Activated naive CD4-positive, alpha-beta T cell treated with anti-CD3 and anti-CD28 coated beads, Interleukin-2, amount 10 ng/mL, durations not matched to agents 7 days and 5 days (primary cell): ENCODE measurements at regions not wholly inside any gene's neighbourhood (a gene's known extent, or its start where the extent isn't known, plus 50 kb on each side); places are given as distances from the start of the nearest gene placed in this dataset.

Experiments
- CTCF ChIA-PET: fragments of 350-600 bp; sonication (Branson Sonifier 250); formaldehyde crosslinking; loops from one replicate; lab custom pipeline; 2021; ENCODE audit warnings: antibody characterized with exemption; lab: Charles Lee
- DNase-seq: peaks from one replicate; pipeline ENCODE4 v3.0.0-alpha.2; 2020
- H3K27ac Mint-ChIP-seq: one replicate; pipeline ENCODE4 v1.8.0; 2021; ENCODE audit warnings: mild to moderate bottlenecking, moderate library complexity, mixed read lengths
- H3K27me3 Mint-ChIP-seq: one replicate; pipeline ENCODE4 v1.8.0; 2021; ENCODE audit warnings: mild to moderate bottlenecking, mixed read lengths
- H3K36me3 Mint-ChIP-seq: one replicate; pipeline ENCODE4 v1.8.0; 2021; ENCODE audit warnings: mixed read lengths
- H3K4me1 Mint-ChIP-seq: one replicate; pipeline ENCODE4 v1.8.0; 2021; ENCODE audit warnings: mixed read lengths
- H3K4me3 Mint-ChIP-seq: one replicate; pipeline ENCODE4 v1.8.0; 2021; ENCODE audit warnings: mild to moderate bottlenecking, moderate library complexity, mixed read lengths
- H3K9me3 Mint-ChIP-seq: one replicate; pipeline ENCODE4 v1.8.0; 2021; ENCODE audit warnings: mixed read lengths

DNA sequence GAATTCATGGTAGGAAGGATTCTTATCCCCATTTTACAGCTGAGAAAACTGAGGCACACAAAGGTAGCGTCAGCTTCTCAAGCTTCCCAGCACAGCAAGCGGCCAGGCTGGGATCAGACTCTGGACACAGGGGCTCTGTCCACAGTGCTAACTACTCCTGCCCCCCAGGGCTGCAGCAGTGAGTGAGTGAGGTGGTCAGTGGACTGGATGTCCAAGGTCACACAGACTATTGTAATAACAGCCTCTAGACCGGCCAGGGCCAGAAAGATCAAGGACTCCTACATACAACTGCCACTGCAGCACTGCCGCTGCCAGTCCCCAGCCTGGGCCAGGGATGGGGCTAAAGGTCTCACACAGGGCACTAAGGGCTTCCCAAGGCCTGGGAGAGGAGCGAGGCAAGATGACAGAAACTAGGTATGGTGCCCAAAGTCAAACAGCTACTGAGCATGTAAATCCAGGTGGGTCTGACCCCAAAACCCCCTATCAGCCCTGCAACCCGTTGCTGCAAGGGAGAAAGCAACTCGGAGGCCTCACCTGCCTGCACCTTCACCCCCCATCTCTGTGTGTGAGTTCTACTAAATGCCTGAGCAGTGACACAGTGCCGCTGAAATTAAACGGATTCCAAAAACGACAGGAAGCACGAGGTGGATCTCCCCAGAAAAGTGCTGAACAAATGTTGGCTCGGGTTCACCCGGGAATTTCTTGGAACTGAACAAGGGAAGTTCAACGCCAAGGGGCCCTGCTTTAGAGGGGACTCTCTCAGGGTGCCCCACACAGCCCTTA lies 161.8 kb upstream of the GRK3 start:
- no peak for DNase-seq
- CTCF ChIA-PET: interaction anchor here (0.6 to 1.4 kb wide), 2 partner anchors 45 to 673 kb away, joined by 3 read pairs; no protein-coding TSS in a partner anchor
- Mint-ChIP-seq H3K27ac (no peak overlapping the region), H3K9me3 (no peaks in the 10 kb centered on the region), H3K4me1 (peaks cover 58% of the 10 kb centered on the region), H3K36me3 (no peaks in the 10 kb centered on the region), H3K4me3 (peak overlapping the region; percentile 86), H3K27me3 (no peaks in the 10 kb centered on the region)

GRCh38 chr22:25403284-25403810 lies 161.1 kb upstream of the GRK3 start:
- H3K4me1 Mint-ChIP-seq: peaks cover 51% of the 10 kb centered on the region
- CTCF ChIA-PET: interaction anchor here (0.8 to 1.2 kb wide), 2 partner anchors 45 to 70 kb away, joined by 3 to 4 read pairs; no protein-coding TSS in a partner anchor
- no peaks in the 10 kb centered on the region for H3K9me3 Mint-ChIP-seq
- DNase-seq: no peak
- no peaks in the 10 kb centered on the region for H3K27me3 Mint-ChIP-seq
- peak overlapping the region; percentile 80 for H3K27ac Mint-ChIP-seq
- no peaks in the 10 kb centered on the region for H3K36me3 Mint-ChIP-seq
- peak overlapping the region; percentile 86 for H3K4me3 Mint-ChIP-seq

DNA sequence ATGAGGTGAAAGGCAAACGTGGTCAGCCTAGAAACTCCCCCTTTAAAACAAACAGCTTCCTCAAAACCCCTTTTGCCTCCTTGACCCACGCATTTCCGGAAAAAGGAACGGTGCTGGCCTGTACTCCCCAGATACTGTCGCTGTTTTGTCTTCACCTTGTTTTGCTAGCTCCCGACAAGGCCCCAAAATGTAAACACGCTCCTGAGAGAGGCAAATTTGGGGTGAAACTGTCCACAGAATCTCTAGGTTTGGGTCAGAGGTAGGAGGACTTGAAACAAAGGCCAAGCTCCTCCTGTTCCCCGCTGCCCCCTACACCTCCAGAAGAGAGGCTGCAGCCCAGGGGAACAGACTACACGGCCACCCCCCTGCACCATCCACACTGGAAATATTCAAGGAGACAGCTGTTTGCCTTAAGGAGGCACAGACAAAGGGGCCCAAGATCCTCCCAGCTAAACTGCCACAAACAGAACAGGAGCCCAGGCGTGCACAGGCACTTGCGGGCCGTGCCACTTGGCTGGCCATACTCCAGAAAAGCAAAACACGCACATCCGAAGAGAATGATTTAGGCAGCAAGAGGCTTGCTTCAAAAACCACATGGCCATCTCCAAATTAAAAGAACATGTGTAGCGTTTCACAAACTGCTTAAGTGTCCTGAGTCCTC lies 160.5 kb upstream of the GRK3 start:
- H3K4me3 Mint-ChIP-seq: peak overlapping the region; percentile 86
- peak overlapping the region; percentile 80 for H3K27ac Mint-ChIP-seq
- H3K27me3 Mint-ChIP-seq: no peaks in the 10 kb centered on the region
- DNase-seq: peak; percentile 24
- no peaks in the 10 kb centered on the region for H3K9me3 Mint-ChIP-seq
- H3K36me3 Mint-ChIP-seq: no peaks in the 10 kb centered on the region
- CTCF ChIA-PET: interaction anchor here (0.8 to 1.2 kb wide), 2 partner anchors 44 to 70 kb away, joined by 3 to 4 read pairs; no protein-coding TSS in a partner anchor
- H3K4me1 Mint-ChIP-seq: peaks cover 45% of the 10 kb centered on the region

DNA sequence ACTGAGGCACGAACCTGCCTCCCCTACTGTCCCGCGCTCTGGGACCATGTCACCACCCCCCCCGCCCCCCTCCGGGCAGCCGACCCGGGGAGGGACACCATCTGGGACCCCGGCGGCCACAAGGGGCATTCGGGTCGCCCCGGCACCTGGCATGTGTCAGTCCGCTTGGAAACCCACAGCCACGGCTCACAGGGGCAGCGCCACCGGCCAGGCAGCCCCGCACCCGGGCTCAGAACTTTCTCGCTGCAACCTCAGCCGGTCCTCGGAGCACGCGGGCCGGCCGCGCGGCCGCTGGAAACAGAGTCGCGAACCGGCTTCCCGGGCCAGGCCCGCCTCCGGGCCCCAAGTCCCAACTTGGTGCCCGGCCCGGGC lies 159.9 kb upstream of the GRK3 start:
- Mint-ChIP-seq H3K27ac (peak overlapping the region; percentile 80), H3K4me3 (peak overlapping the region; percentile 86), H3K27me3 (no peaks in the 10 kb centered on the region), H3K4me1 (peaks cover 44% of the 10 kb centered on the region), H3K9me3 (no peaks in the 10 kb centered on the region), H3K36me3 (no peaks in the 10 kb centered on the region)
- CTCF ChIA-PET: no interaction called here
- no peak for DNase-seq

DNA sequence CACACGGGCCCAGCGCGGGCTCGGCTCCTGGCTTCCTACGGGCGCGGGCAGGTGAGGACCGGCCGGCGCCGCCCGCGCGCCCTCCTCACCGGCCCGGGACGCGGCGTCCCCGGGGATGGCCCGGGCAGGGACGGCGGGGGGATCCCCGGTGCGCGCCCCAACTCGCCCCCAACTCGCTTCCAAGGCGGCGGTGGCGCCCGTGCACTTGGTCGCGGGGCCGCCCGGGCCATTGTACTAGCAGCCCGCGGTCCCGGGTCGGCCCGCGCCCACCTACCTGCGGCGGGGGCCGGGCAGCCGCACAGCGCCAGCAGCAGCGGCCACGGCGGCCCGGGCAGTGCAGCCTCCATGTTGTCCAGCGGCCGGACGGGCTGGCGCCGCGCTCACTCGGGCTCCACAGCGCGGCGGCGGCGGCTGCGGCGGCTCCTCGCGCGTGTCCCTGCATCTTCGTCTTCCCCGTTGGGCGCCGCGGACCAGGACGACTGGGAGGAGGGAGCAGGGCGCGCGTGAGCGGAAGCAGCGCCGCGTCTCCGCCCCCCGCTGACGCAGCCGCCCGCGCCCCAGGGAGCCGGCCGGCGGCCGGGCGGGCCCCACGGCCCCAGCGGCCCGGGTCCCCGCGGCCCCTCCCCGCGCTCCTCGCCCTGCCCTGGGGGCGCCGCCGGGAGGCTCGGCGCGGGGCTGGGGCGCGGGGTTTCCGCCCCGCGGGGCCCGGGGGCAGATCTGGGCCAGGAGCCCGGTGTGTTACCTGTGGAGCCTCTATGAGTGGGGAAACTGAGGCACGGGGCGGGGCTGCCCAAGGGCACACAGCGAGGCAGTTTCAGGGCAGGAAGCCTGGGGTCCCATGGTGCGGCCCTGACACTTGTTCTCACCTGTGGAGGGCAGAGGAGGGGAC lies 159.3 kb upstream of the GRK3 start:
- H3K9me3 Mint-ChIP-seq: no peaks in the 10 kb centered on the region
- H3K27me3 Mint-ChIP-seq: no peaks in the 10 kb centered on the region
- H3K27ac Mint-ChIP-seq: peak overlapping the region; percentile 85
- no peaks in the 10 kb centered on the region for H3K36me3 Mint-ChIP-seq
- H3K4me3 Mint-ChIP-seq: peak overlapping the region; percentile 73
- peak; percentile 84 for DNase-seq
- CTCF ChIA-PET: interaction anchor here (0.6 kb wide), 1 partner anchor 42 kb away, joined by 5 read pairs; no protein-coding TSS in a partner anchor
- H3K4me1 Mint-ChIP-seq: peaks cover 39% of the 10 kb centered on the region

DNA sequence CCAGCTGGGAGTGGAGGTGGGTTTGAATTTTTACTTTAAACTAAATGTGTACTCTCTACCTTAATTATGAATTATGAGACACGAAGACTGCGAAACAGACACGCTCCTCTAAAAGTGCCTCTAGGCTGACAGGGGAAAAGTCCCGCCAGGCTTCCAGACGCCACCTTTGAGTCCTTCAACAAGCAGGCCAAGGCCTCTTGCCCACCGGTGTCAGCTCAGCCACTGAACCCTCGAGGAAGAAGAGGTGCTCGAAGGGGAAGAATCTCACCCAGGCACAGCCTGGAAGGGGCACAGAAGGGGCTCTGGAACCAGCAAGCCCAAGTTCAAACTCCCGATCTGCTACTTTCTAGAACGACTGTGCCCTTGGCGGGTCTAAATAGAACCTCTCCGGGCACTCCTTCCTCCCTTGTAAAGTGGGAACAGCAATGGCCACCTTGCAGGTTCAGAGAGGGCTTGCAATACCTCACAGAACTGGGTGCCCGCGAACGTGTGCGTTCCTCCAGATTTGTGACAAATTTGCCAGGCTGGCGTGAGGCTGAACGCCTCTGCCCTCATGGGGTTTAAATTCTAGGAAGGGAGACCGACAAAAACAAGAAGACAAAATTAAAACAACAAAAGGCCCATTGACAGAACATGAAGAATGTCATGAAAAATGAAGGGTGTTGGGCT lies 158.5 kb upstream of the GRK3 start:
- CTCF ChIA-PET: interaction anchor here (0.6 to 0.7 kb wide), 2 partner anchors 42 kb away, joined by 4 to 5 read pairs; no protein-coding TSS in a partner anchor
- peak; percentile 18 for DNase-seq
- H3K4me3 Mint-ChIP-seq: peak overlapping the region; percentile 73
- H3K27ac Mint-ChIP-seq: peak overlapping the region; percentile 85
- no peaks in the 10 kb centered on the region for H3K9me3 Mint-ChIP-seq
- no peaks in the 10 kb centered on the region for H3K36me3 Mint-ChIP-seq
- H3K4me1 Mint-ChIP-seq: peaks cover 43% of the 10 kb centered on the region
- no peaks in the 10 kb centered on the region for H3K27me3 Mint-ChIP-seq

DNA sequence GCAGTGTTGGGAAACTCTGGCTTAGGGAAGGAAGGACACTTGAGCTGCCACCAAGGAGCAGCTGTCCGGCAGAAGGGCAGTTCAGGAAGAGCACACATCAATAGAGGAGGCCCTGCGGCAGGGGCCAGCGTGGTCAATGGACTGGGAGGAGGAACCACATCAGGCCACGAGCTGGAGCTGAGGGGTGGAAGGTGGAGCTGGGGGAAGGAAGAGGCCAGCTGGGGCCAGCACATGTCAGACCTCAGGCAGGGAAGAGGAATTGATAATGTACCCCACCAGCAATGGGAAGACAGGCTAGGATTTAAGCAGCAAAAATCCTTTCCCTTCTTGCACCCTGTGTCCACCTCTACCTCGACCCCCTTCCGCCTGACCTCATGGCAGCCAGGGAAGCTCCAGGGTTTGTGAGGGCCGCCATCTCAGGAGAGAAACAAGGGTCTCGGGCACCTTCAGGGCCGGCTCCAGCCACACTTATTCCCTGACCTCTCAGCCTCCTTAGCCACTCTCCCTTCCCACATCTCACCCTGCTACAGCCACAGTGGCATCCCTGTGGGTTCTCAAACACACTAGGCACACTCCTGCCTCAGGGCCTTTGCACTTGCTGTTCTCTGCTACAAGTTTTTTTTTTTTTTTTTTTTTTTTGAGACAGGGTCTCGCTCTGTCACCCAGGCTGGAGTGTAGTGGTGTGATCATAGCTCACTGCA lies 157.8 kb upstream of the GRK3 start:
- DNase-seq: peak; percentile 18
- H3K27ac Mint-ChIP-seq: peak overlapping the region; percentile 42
- no peaks in the 10 kb centered on the region for H3K9me3 Mint-ChIP-seq
- no peaks in the 10 kb centered on the region for H3K36me3 Mint-ChIP-seq
- H3K4me1 Mint-ChIP-seq: peaks cover 49% of the 10 kb centered on the region
- H3K4me3 Mint-ChIP-seq: peak overlapping the region; percentile 73
- H3K27me3 Mint-ChIP-seq: no peaks in the 10 kb centered on the region
- CTCF ChIA-PET: interaction anchor here (0.7 kb wide), 1 partner anchor 41 kb away, joined by 4 read pairs; no protein-coding TSS in a partner anchor

- Mint-ChIP-seq H3K27ac (no peak overlapping the region), H3K4me3 (peak overlapping the region; percentile 73), H3K27me3 (no peaks in the 10 kb centered on the region), H3K36me3 (no peaks in the 10 kb centered on the region), H3K9me3 (no peaks in the 10 kb centered on the region), H3K4me1 (peaks cover 45% of the 10 kb centered on the region)
- DNase-seq: peak; percentile 15
- CTCF ChIA-PET: no interaction called here
These were observed 157.1 kb upstream of the GRK3 start for GRCh38 chr22:25407226-25407858.

- Mint-ChIP-seq H3K27me3 (no peaks in the 10 kb centered on the region), H3K27ac (no peak overlapping the region), H3K36me3 (no peaks in the 10 kb centered on the region), H3K9me3 (peaks cover under 1% of the 10 kb centered on the region), H3K4me3 (peak overlapping the region; percentile 1), H3K4me1 (peaks cover 40% of the 10 kb centered on the region)
- CTCF ChIA-PET: no interaction called here
- DNase-seq: peak; percentile 14
These were observed 156.6 kb upstream of the GRK3 start for GRCh38 chr22:25407859-25408229.

DNA sequence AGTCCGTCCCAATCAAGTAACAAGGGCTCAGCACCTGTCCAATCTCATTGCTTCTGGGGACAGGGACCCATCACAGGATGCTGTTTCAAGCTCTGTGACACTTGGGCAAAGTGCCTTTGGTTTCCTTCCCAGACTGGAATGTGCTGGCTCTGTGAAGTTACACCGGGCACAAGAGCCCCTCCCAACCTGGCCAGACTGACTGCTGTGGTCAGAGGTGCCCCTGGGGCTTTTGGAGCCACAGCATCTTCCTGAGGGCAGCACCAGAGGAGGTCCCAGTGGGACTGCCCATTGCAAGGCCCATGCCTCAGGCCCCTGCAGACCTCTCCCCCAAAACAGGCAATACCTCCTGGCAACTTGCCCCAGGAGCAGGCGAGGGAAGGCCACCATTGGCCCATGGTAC lies 155.2 kb upstream of the GRK3 start:
- Mint-ChIP-seq H3K4me3 (no peak overlapping the region), H3K36me3 (peaks cover 2% of the 10 kb centered on the region), H3K4me1 (peaks cover 26% of the 10 kb centered on the region), H3K9me3 (peaks cover 4% of the 10 kb centered on the region), H3K27me3 (peaks cover 7% of the 10 kb centered on the region), H3K27ac (no peak overlapping the region)
- CTCF ChIA-PET: interaction anchor here (1.4 kb wide), 1 partner anchor 44 kb away, joined by 3 read pairs; no protein-coding TSS in a partner anchor
- DNase-seq: peak; percentile 16

GRCh38 chr22:25410849-25411248 lies 153.6 kb upstream of the GRK3 start:
- H3K27me3 Mint-ChIP-seq: peaks cover 18% of the 10 kb centered on the region
- DNase-seq: peak; percentile 20
- H3K27ac Mint-ChIP-seq: peak overlapping the region; percentile 93
- peaks cover 4% of the 10 kb centered on the region for H3K9me3 Mint-ChIP-seq
- H3K36me3 Mint-ChIP-seq: peaks cover 2% of the 10 kb centered on the region
- CTCF ChIA-PET: interaction anchor here (1.4 kb wide), 1 partner anchor 46 kb away, joined by 3 read pairs; no protein-coding TSS in a partner anchor
- H3K4me1 Mint-ChIP-seq: peaks cover 22% of the 10 kb centered on the region
- H3K4me3 Mint-ChIP-seq: peak overlapping the region; percentile 71

DNA sequence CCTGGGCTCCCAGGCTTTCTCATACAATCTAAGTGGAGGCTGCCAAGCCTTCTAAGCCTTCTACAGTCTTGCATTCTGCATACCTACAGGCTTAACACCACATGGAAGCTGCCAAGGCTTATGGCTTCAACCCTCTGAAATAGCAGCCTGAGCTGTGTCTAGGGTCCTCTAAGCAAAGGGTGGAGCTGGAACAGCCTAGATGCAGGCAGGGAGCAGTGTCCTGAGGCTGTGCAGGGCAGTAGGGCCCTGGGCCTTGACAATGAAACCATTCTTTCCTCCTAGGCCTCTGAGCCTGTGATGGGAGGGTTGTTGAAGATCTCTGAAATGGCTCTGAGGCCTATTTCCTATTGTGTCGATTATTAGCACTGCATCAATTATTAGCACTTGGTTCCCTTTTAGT lies 150.9 kb upstream of the GRK3 start:
- DNase-seq: no peak

More for the DNA sequence above, 150.9 kb upstream of the GRK3 start:
- Mint-ChIP-seq H3K27me3 (peaks cover 42% of the 10 kb centered on the region), H3K9me3 (peaks cover 4% of the 10 kb centered on the region), H3K36me3 (peaks cover 2% of the 10 kb centered on the region), H3K4me1 (peaks cover 23% of the 10 kb centered on the region), H3K27ac (no peak overlapping the region), H3K4me3 (no peak overlapping the region)
- CTCF ChIA-PET: no interaction called here
